ENCODE measurements at regions not wholly inside any gene's neighbourhood (a gene's known extent, or its start where the extent isn't known, plus 50 kb on each side); places are given as distances from the start of the nearest gene placed in this dataset.
A peak's percentile ranks its signal among the peaks of the same experiment; 100 is the strongest.

GRCh38 chr6:71486461-71486860, 197.8 kb downstream of the OGFRL1 start:
- DNase-seq, result no peak

DNA sequence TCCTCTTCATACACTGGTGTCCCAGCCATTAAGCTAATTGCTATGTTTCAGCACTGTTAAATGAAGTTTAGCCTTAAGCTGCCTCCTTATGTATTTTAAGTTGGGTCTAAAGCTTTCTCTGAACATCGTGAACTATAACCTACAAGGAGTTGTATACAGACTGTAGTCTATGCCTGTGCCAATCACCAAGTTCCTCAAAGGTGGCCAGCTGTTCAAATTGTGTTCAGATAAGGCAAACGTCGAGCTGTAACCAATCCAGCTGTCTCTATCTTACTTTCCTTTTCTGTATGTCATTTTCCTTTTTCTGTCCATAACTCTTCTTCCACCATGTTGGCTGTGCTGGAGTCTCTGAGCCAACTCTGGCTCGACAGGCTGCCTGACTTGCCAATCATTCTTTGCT, 199.6 kb downstream of the OGFRL1 start:
- no peak for DNase-seq

DNA sequence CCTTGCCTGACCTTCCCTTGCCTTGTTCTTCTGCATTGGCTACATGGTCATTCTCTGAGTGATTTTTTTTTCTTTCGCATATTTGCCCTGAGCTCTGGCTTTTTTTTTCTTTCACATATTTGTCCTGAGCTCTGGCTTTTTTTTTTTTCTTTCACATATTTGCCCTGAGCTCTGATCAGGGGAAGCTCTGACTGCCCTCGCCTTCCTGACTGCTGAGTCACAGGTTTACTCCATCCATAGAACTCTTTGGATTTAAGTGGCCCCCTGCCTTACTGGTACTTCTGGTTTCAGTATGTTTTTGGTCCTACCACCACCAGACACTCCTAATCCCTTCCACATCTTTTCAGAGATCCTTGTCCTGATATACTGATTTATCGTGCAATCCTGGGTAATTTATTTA, 201.1 kb downstream of the OGFRL1 start:
- DNase-seq, result no peak

GRCh38 chr6:71490876-71491275, 202.3 kb downstream of the OGFRL1 start:
- no peak for DNase-seq

GRCh38 chr6:71491844-71492243, 203.2 kb downstream of the OGFRL1 start:
- DNase-seq, result no peak

DNA sequence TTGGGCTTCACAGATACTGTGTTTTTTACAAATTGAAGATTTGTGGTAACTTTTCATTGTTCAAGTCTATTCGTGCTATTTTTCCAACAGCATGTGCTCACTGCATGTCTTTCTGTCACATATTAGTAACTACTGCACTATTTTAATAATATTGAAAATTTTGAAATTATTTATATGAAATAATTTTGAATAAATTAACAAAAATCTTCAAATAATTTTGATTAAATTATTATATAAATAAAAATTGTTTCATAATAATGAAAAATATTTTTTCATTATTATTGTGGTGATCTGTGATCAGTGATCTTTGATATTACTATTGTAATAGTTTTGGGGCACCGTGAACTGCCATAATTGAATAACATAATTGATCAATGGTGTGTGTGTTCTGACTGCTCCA, 204.1 kb downstream of the OGFRL1 start:
- no peak for DNase-seq

DNA sequence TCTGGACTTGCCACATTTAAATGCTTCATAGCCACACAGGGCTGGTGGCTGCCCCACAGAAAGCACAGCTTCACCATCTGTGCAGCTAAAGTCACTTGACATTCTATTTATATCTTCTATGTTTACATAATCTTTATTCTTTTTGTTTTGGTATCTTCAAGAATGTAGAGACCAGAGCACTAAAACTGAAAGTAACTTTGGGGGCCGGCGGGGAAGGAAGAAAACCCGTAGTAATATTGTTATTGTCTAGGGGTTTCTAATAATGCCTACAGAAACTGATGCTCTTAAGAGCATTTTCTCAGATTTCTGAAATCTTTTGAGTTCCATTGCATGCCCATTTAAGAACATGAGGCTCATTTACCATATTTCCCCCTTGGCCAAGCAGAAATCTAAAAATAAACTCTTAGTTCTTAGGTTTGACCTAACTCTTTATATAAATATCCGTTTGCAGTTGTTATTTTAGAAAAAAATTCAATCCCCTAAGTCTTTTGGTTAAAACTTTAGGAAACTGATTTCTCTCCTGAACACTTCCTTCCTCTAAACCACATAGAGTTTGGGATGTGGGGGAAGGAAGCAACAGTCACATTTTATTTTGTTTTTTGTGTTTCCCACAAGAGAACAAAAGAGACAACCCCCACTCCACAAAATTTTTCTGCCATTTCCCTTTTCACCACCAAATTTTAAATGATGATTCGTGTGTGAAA, 207.6 kb downstream of the OGFRL1 start:
- DNase-seq, result peak; percentile 21

DNA sequence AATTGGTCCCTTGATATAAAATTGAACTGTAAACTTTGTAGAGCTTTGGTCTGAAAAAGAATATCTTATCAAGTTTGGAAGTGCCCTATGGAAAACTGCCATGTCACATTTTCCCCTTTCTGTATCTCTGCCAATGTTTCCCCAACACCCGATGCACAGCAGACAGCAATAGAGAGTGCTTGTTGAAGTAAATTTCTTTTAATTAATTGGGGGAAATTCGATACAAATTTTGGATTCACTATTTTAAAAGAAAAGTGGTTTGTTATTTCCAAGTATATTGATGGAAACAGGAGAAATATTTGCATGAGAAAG, 208.1 kb downstream of the OGFRL1 start:
- no peak for DNase-seq

GRCh38 chr6:71498638-71499037, 210.0 kb downstream of the OGFRL1 start:
- DNase-seq, result no peak

DNA sequence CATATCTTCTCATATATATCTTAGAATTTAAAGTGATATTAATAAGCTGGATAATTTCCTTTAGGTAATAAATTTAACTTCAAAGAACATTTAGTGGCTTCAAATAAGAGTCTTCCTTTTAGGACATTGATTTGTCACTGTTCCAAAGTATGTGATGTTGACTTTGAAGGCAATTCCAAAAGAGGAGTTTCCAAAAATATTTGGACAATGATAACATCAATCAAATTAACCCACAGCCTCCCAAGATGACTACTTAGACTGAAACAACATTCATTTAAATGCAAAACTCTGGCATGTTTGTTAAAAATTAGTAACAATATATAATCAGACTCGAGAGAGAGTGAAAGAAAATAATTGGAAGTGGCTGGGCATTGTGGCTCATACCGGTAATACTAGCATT, 211.1 kb downstream of the OGFRL1 start:
- DNase-seq, result no peak

DNA sequence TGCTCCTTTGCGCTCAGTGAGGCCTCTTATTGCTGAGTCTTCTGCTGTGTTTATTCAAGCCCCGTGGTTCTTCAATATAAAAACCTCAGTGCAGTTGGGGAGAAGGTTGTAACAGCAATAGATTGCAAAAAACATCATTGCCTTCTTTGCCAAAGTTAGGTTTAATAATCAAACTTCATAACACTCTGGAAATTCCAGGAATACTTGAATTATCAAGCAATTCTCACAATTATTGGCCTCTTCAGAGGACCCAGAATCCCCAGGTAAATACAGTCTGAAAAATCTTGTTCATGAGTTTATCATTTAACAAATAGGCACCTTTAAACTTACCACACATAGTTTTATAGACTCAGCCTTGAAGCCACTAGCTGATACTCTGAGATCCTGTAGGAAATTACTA, 213.6 kb downstream of the OGFRL1 start:
- DNase-seq, result no peak

DNA sequence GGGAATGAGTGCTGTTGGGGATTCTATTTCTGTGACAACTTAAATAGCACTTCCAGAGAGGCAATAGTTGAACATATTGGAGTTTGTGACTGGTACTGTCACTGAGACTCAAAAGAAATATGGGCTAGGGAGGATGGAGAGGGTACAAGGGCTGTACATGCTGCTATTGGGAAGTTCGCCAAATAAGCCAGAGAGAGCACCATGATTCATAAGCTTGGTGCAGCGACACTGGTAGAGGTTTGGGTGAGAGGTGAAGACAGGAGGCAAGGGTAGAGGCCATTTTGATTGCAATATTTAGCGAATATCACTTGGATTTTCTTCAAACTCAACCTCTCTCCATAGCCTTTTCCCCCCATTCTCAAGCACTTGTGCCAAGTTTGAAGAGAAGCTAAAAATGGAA, 214.3 kb downstream of the OGFRL1 start:
- no peak for DNase-seq

GRCh38 chr6:71507183-71507582, 218.6 kb downstream of the OGFRL1 start:
- DNase-seq, result no peak

DNA sequence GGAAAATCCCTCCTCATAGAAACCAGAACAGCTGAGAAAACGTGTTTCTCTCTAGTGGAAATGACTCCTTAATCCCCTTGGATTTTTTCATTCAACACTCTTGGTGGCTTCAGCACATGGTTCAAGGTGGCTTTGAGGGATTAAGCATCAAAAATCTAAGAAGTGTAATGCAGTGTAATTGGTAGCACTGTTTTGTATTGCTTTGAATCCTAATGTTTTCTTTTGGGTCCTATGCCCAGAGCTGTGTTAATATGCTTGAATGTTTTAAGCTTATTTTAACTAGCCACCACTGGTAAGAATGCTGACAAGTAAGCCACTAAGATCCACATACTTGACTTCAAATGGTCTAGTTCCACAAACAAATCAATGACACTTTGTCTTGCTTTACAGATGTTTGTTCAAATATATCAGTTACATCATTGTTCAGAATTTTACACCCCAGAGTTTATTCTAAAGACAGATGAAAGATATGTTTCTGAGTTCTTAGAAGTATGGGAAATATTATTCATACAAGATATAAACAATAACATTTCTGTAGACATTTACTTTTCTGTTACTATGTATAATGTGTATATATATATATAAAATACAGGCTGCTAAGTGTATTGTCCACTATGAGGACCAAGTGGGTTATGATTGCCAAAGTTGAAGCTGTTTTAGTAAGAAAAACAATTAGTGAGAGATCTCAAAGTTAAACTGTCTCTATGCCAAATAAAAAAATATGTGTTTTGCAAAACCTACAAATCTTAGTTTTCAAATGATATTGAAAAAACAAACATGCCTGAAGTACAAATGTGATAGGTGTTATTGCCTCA, 220.8 kb downstream of the OGFRL1 start:
- no peak for DNase-seq

- peak; percentile 61 for DNase-seq
Measured at GRCh38 chr6:71510057-71510713, 221.6 kb downstream of the OGFRL1 start.

DNA sequence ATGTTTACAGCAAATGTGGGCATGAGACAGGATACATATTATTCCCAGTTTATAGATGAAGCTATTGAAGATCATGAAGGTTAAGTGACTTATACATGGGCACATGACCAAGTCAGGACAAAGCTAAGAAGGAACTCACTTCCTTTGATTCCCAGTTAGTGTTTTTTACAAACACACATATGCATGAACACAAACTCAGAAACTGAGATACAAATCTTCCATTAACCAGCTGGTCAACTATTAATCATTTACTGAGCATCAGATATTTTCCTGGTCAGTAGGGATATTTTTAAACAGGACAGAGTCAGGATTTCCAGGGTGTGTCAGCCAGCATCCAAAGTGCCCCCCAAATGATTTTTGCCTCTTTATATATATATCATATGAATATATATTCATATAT, 222.2 kb downstream of the OGFRL1 start:
- DNase-seq, result no peak

- peak; percentile 21 for DNase-seq
Measured at GRCh38 chr6:71512256-71512655, 223.6 kb downstream of the OGFRL1 start.

GRCh38 chr6:71513036-71513435, 224.4 kb downstream of the OGFRL1 start:
- no peak for DNase-seq

DNA sequence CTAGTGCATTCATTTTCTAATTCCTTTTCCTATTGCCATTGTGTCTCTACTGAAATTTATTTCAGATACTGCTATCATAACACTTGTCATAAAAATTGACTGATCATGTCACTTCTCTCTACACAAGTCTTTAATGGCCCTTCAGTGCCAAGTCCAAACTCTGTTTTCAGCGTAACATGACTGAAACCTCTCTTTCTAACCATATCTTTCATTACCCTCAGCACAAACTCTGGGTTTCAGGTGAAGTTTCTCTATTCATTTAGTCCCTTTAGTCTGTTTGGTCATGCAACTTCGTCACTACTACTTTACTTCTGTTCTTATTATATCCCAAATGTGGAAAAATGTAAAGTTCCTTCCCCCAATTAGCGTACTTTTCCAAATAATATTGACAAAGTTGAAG, 234.9 kb downstream of the OGFRL1 start:
- DNase-seq, result no peak

- DNase-seq, result no peak
Measured at GRCh38 chr6:71524201-71524600, 235.6 kb downstream of the OGFRL1 start.

GRCh38 chr6:71527886-71528285, 239.3 kb downstream of the OGFRL1 start:
- DNase-seq, result no peak

GRCh38 chr6:71529026-71529425, 240.4 kb downstream of the OGFRL1 start:
- DNase-seq, result no peak

DNA sequence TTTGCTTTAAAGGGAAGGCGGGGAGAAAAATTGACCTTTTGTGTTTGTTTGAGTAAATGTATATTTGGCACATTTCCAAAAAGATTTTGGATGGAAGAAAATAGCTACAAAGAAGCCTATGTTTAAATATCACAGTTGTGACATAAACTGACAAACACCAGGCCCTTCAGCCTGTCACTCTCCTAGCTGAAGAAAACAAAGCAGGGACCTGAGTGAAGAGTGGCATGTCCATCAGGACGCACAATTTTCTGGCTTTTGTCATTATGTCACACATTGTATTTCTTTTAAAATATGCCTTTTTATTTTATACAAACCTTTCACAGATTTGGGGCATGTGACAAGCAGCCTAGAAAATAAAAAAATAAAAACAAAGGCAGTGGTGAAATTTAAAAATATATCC, 241.2 kb downstream of the OGFRL1 start:
- no peak for DNase-seq

GRCh38 chr6:71531006-71531405, 242.4 kb downstream of the OGFRL1 start:
- no peak for DNase-seq

Measured in femur (tissue), 1 donor.